Osteoblast (primary cell): ENCODE measurements at regions not wholly inside any gene's neighbourhood (a gene's known extent, or its start where the extent isn't known, plus 50 kb on each side); places are given as distances from the start of the nearest gene placed in this dataset.

Source experiments
- DNase-seq: peaks from one replicate; pipeline ENCODE4 v3.0.0; 2011; ENCODE audit warnings: low spot score, mixed read lengths; ENCODE audit not compliant: insufficient read length; ENCODE audit errors: missing footprints
- H2AFZ ChIP-seq: 2 replicates; pipeline ENCODE4 v1.6.0; 2011; ENCODE audit warnings: mild to moderate bottlenecking, low read length
- H3K27ac ChIP-seq: 2 replicates; pipeline ENCODE4 v1.5.1; 2011; ENCODE audit warnings: mild to moderate bottlenecking, low read depth, low read length, moderate library complexity
- H3K27me3 ChIP-seq: 2 replicates; pipeline ENCODE4 v1.6.0; 2012; ENCODE audit warnings: mild to moderate bottlenecking, control low read depth, inconsistent platforms, low read length, moderate library complexity; ENCODE audit not compliant: insufficient read depth
- H3K36me3 ChIP-seq: 2 replicates; pipeline ENCODE4 v1.5.1; 2011; ENCODE audit warnings: mild to moderate bottlenecking, low read length, control low read depth, moderate library complexity; ENCODE audit not compliant: insufficient read depth
- H3K4me1 ChIP-seq: 2 replicates; pipeline ENCODE4 v1.5.1; 2011; ENCODE audit warnings: mild to moderate bottlenecking, low read length, control low read depth, moderate library complexity; ENCODE audit not compliant: insufficient read depth
- H3K4me2 ChIP-seq: 2 replicates; pipeline ENCODE4 v1.6.0; 2011; ENCODE audit warnings: mild to moderate bottlenecking, low read length; ENCODE audit not compliant: insufficient read depth
- H3K4me3 ChIP-seq: fragments of 200-600 bp; sonication (generic); 3 replicates; pipeline ENCODE4 v1.5.1; 2012; ENCODE audit warnings: mild to moderate bottlenecking, low read length, inconsistent platforms; ENCODE audit not compliant: insufficient read depth
- H3K79me2 ChIP-seq: 2 replicates; pipeline ENCODE4 v1.6.0; 2012; ENCODE audit warnings: mild to moderate bottlenecking, low read length, control low read depth, inconsistent platforms; ENCODE audit not compliant: insufficient read depth
- H3K9me3 ChIP-seq: 2 replicates; pipeline ENCODE4 v1.5.1; 2011; ENCODE audit warnings: low read depth, low read length, control low read depth
- H4K20me1 ChIP-seq: 2 replicates; pipeline ENCODE4 v1.6.0; 2012; ENCODE audit warnings: mild to moderate bottlenecking, low read length, control low read depth; ENCODE audit not compliant: insufficient read depth
- CTCF ChIP-seq: IDR thresholded peaks from 2 replicates; pipeline ENCODE4 v1.5.1; 2011; ENCODE audit warnings: mild to moderate bottlenecking, low read depth, low read length, moderate library complexity; ENCODE audit errors: extremely low read depth

GRCh38 chr12:116442304-116442703 lies 116.9 kb upstream of the MAP1LC3B2 start:
- no peak overlapping the region for H3K4me3 ChIP-seq
- H3K79me2 ChIP-seq: no peaks in the 10 kb centered on the region
- no peaks in the 10 kb centered on the region for H4K20me1 ChIP-seq

GRCh38 chr12:116442946-116443345 lies 116.2 kb upstream of the MAP1LC3B2 start:
- Histone ChIP-seq H3K4me2 (no peak overlapping the region), H3K27ac (no peak overlapping the region), H4K20me1 (no peaks in the 10 kb centered on the region), H3K27me3 (no peaks in the 10 kb centered on the region), H3K4me1 (no peaks in the 10 kb centered on the region), H3K4me3 (no peak overlapping the region), H2AFZ (peak overlapping the region; percentile 14), H3K79me2 (no peaks in the 10 kb centered on the region), H3K36me3 (no peaks in the 10 kb centered on the region), H3K9me3 (no peaks in the 10 kb centered on the region)
- no peak for TF ChIP-seq CTCF
- DNase-seq: no peak

More at GRCh38 chr12:116442304-116442703, 116.9 kb upstream of the MAP1LC3B2 start:
- DNase-seq: no peak
- H3K27me3 ChIP-seq: no peaks in the 10 kb centered on the region
- H3K36me3 ChIP-seq: no peaks in the 10 kb centered on the region
- no peaks in the 10 kb centered on the region for H3K9me3 ChIP-seq
- no peak overlapping the region for H2AFZ ChIP-seq
- H3K4me1 ChIP-seq: no peaks in the 10 kb centered on the region
- no peak overlapping the region for H3K27ac ChIP-seq
- no peak for TF ChIP-seq CTCF
- H3K4me2 ChIP-seq: no peak overlapping the region

- no peak overlapping the region for H3K4me3 ChIP-seq
- no peak overlapping the region for H3K4me2 ChIP-seq
- H3K27me3 ChIP-seq: no peaks in the 10 kb centered on the region
- no peaks in the 10 kb centered on the region for H3K4me1 ChIP-seq
- no peaks in the 10 kb centered on the region for H3K9me3 ChIP-seq
- TF ChIP-seq CTCF: no peak
- no peaks in the 10 kb centered on the region for H4K20me1 ChIP-seq
- no peak overlapping the region for H3K27ac ChIP-seq
- no peak for DNase-seq
- H2AFZ ChIP-seq: no peak overlapping the region
- no peaks in the 10 kb centered on the region for H3K79me2 ChIP-seq
- no peaks in the 10 kb centered on the region for H3K36me3 ChIP-seq
These were observed 115.2 kb upstream of the MAP1LC3B2 start for GRCh38 chr12:116443821-116444589.

- H2AFZ ChIP-seq: no peak overlapping the region
- TF ChIP-seq CTCF: no peak
- no peaks in the 10 kb centered on the region for H3K36me3 ChIP-seq
- no peaks in the 10 kb centered on the region for H3K4me1 ChIP-seq
- DNase-seq: no peak
- no peaks in the 10 kb centered on the region for H3K79me2 ChIP-seq
- H3K4me3 ChIP-seq: no peak overlapping the region
- no peak overlapping the region for H3K27ac ChIP-seq
- H3K9me3 ChIP-seq: no peaks in the 10 kb centered on the region
- no peaks in the 10 kb centered on the region for H3K27me3 ChIP-seq
- H3K4me2 ChIP-seq: no peak overlapping the region
- H4K20me1 ChIP-seq: no peaks in the 10 kb centered on the region
These were observed 114.6 kb upstream of the MAP1LC3B2 start for GRCh38 chr12:116444590-116444943.
